ENCODE measurements at regions not wholly inside any gene's neighbourhood (a gene's known extent, or its start where the extent isn't known, plus 50 kb on each side); places are given as distances from the start of the nearest gene placed in this dataset.

DNA sequence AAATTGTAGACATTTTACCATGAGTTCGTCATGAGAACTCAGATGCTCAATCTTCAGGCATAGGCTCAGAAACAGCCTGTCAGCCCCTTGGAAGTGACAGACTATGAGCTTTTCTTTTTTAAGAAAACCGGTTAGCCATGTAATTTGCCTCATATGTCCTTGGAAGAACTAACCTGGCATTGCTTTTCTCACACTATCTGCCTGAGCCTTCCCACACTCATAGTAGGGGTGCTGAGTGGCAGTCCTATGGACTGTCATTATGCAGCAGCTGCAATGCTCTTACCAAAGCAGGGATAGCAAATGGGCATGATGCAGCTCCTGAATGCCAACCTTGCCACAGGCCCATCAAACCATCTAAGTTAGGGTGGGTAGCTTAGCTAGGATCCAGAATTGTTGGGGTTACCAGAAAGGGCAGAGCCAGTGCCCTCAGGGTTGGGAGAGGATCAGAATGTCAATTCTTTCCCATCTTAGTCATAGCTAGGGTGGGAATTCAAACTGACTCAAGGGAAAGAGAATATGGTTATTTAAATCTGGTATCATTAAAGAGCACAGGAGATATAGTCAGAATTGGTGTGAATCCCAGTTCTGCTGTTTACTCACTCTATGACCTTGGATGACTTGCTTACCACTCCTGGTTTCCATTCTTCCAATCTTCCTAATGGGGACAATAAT lies 230.6 kb upstream of the CPEB2 start:
- TF ChIP-seq, protein P1, sequence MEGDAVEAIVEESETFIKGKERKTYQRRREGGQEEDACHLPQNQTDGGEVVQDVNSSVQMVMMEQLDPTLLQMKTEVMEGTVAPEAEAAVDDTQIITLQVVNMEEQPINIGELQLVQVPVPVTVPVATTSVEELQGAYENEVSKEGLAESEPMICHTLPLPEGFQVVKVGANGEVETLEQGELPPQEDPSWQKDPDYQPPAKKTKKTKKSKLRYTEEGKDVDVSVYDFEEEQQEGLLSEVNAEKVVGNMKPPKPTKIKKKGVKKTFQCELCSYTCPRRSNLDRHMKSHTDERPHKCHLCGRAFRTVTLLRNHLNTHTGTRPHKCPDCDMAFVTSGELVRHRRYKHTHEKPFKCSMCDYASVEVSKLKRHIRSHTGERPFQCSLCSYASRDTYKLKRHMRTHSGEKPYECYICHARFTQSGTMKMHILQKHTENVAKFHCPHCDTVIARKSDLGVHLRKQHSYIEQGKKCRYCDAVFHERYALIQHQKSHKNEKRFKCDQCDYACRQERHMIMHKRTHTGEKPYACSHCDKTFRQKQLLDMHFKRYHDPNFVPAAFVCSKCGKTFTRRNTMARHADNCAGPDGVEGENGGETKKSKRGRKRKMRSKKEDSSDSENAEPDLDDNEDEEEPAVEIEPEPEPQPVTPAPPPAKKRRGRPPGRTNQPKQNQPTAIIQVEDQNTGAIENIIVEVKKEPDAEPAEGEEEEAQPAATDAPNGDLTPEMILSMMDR (IDR thresholded peaks at IDR 0.05; ENCODE audit: low read depth, low read length), result no peak
- ChIA-PET CTCF (no interaction called here), POLR2A (no interaction called here)
- DNase-seq (ENCODE audit: low read depth, low spot score), result no peak
- H3K9me3 ChIP-seq (ENCODE audit: control insufficient read depth, insufficient read depth, low read length), result no peaks in the 10 kb centered on the region
- H3K4me3 ChIP-seq (ENCODE audit: low read depth, low read length), result no peak overlapping the region
- no peak overlapping the region for H3K27ac ChIP-seq (ENCODE audit: low read depth, low read length)
- H3K27me3 ChIP-seq (ENCODE audit: control insufficient read depth, insufficient read depth, low read length), result no peaks in the 10 kb centered on the region

DNA sequence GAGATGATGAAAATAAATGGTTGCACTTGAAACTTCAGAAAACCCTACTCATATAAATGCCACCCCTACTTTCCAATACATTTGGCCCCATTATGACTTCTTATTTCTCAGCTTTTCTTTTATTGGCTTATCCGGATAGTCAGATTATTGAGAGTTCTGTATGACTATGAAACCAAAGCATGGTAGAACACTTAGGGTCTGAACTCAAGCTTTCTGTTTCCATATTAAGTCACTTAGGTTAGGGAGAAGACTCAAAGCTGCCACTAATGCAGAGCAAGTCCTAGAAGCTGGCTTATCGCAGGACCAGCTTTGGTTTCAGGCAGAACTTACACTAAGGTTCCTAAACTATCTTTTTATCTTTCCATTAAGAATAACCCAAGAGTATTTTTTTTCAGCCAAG lies 229.9 kb upstream of the CPEB2 start:
- TF ChIP-seq, protein P1 (IDR thresholded peaks at IDR 0.05; ENCODE audit: low read depth, low read length), result no peak
- no peak overlapping the region for H3K27ac ChIP-seq (ENCODE audit: low read depth, low read length)
- H3K4me3 ChIP-seq (ENCODE audit: low read depth, low read length), result no peak overlapping the region
- H3K27me3 ChIP-seq (ENCODE audit: control insufficient read depth, insufficient read depth, low read length), result no peaks in the 10 kb centered on the region
- ChIA-PET POLR2A (no interaction called here), CTCF (no interaction called here)
- H3K9me3 ChIP-seq (ENCODE audit: control insufficient read depth, insufficient read depth, low read length), result no peaks in the 10 kb centered on the region
- DNase-seq (ENCODE audit: low read depth, low spot score), result no peak

DNA sequence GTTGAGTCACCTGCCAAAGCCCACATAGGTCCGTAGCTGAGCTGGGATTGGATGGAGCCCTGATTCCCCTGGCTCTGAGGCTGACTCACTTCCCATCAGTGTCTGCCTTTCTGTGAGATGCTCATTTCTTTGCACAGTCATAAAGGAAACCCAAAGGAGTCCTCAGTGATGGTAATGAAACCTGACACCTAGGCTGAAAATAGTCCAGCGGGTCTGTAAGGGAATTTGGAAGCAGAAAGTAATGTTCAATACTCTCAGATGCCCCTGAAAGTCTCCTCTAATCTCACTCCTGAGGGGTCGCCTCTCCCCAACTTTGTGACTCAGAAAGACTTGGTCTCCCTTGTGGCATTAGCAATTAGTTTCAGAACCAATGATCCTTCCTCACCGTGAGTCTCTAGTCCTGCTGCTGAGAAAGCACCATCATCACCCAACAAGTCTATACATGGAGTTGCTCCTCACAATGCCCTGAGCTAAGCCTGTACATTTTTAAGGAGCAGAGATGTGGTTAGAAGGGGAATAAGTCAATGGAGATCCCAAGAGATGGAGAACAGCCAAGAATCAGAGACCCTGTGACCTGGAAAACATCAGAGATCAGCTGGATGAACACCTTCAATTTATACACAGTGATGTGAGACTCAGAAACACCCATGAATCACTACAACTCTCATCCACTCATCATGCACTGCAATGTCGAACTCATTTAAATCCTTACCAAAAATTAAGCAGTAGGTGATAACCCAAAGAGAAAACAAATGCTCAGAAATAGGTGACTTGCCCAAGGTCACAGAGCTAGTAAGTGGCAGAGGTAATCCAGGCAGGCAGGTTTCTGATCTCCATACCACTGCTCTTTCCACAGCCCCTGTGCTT lies 219.0 kb upstream of the CPEB2 start:
- H3K9me3 ChIP-seq (ENCODE audit: control insufficient read depth, insufficient read depth, low read length), result peaks cover 10% of the 10 kb centered on the region
- no peak overlapping the region for H3K4me3 ChIP-seq (ENCODE audit: low read depth, low read length)
- no peak for DNase-seq (ENCODE audit: low read depth, low spot score)
- no peaks in the 10 kb centered on the region for H3K27me3 ChIP-seq (ENCODE audit: control insufficient read depth, insufficient read depth, low read length)
- TF ChIP-seq, protein P1 (IDR thresholded peaks at IDR 0.05; ENCODE audit: low read depth, low read length), result no peak
- CTCF ChIA-PET, result no interaction called here
- POLR2A ChIA-PET, result no interaction called here
- H3K27ac ChIP-seq (ENCODE audit: low read depth, low read length), result no peak overlapping the region

DNA sequence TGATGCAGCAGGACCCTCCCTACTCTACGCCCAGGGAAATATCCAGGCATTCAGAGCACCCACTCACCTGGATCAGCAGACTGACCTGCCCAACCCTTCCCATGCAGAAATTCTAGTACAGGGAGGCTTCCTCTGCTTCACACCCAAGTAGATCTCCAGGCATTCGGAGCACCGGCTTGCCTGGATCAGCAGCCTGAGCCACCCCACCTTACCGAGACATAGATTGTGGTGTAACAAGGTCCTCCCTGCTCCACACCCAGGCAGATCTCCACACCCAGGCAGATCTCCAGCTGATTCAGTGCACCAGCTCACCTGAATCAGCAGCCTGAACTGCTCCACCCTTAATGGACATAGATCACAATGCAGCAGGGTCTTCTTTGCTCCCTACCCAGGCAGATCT lies 215.1 kb upstream of the CPEB2 start:
- no peak overlapping the region for H3K27ac ChIP-seq (ENCODE audit: low read depth, low read length)
- H3K4me3 ChIP-seq (ENCODE audit: low read depth, low read length), result no peak overlapping the region
- POLR2A ChIA-PET, result no interaction called here
- CTCF ChIA-PET, result interaction anchor here (1.4 to 1.5 kb wide), 2 partner anchors 1131 to 1132 kb away, joined by 5 to 7 read pairs; no protein-coding TSS in a partner anchor
- no peaks in the 10 kb centered on the region for H3K27me3 ChIP-seq (ENCODE audit: control insufficient read depth, insufficient read depth, low read length)
- peaks cover 10% of the 10 kb centered on the region for H3K9me3 ChIP-seq (ENCODE audit: control insufficient read depth, insufficient read depth, low read length)
- no peak for DNase-seq (ENCODE audit: low read depth, low spot score)
- TF ChIP-seq, protein P1 (IDR thresholded peaks at IDR 0.05; ENCODE audit: low read depth, low read length), result no peak

DNA sequence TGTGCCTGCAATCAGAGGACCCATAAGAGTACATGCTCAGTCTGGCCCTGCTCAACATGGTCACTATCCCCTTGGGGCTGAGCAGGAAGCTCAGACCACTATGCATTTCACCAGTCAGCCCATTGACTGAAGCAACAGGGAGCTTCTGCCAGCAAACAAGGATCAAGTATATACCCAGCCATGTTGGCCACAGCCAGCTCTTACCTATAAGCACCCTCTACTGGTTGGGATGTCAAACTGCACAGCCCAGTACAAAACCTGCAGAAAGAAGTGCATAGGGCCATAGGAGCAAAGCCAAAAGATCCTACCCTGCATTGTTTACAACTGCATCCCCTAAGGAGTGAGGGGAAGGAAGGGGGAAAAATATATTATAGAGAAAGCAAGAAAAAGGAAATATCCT lies 214.4 kb upstream of the CPEB2 start:
- POLR2A ChIA-PET, result no interaction called here
- H3K27ac ChIP-seq (ENCODE audit: low read depth, low read length), result no peak overlapping the region
- no peaks in the 10 kb centered on the region for H3K27me3 ChIP-seq (ENCODE audit: control insufficient read depth, insufficient read depth, low read length)
- CTCF ChIA-PET, result interaction anchor here (1.4 to 1.5 kb wide), 2 partner anchors 1131 to 1133 kb away, joined by 5 to 7 read pairs; no protein-coding TSS in a partner anchor
- TF ChIP-seq, protein P1 (IDR thresholded peaks at IDR 0.05; ENCODE audit: low read depth, low read length), result peak; percentile 42
- H3K4me3 ChIP-seq (ENCODE audit: low read depth, low read length), result no peak overlapping the region
- H3K9me3 ChIP-seq (ENCODE audit: control insufficient read depth, insufficient read depth, low read length), result peaks cover 10% of the 10 kb centered on the region
- DNase-seq (ENCODE audit: low read depth, low spot score), result no peak
